ENCODE measurements at regions not wholly inside any gene's neighbourhood (a gene's known extent, or its start where the extent isn't known, plus 50 kb on each side); places are given as distances from the start of the nearest gene placed in this dataset.

- TF ChIP-seq ZBTB7A (tag by site-specific recombination; IDR thresholded peaks at IDR 0.05; ENCODE audit: low read depth) (no peak), ZNF274 (IDR thresholded peaks at IDR 0.05; ENCODE audit: low read length) (no peak), ZNF274 (tag by site-specific recombination; IDR thresholded peaks at IDR 0.05; ENCODE audit: borderline replicate concordance) (no peak), ZNF311 (tag by site-specific recombination; IDR thresholded peaks at IDR 0.05; ENCODE audit: borderline replicate concordance) (no peak), ZNF423 (tag by site-specific recombination; IDR thresholded peaks at IDR 0.05) (no peak), ZFP69B (tag by site-specific recombination; IDR thresholded peaks at IDR 0.05) (no peak), TRIM28 (IDR thresholded peaks at IDR 0.05; ENCODE audit: borderline replicate concordance, low read length) (no peak)
- TF ChIP-seq, protein P1, sequence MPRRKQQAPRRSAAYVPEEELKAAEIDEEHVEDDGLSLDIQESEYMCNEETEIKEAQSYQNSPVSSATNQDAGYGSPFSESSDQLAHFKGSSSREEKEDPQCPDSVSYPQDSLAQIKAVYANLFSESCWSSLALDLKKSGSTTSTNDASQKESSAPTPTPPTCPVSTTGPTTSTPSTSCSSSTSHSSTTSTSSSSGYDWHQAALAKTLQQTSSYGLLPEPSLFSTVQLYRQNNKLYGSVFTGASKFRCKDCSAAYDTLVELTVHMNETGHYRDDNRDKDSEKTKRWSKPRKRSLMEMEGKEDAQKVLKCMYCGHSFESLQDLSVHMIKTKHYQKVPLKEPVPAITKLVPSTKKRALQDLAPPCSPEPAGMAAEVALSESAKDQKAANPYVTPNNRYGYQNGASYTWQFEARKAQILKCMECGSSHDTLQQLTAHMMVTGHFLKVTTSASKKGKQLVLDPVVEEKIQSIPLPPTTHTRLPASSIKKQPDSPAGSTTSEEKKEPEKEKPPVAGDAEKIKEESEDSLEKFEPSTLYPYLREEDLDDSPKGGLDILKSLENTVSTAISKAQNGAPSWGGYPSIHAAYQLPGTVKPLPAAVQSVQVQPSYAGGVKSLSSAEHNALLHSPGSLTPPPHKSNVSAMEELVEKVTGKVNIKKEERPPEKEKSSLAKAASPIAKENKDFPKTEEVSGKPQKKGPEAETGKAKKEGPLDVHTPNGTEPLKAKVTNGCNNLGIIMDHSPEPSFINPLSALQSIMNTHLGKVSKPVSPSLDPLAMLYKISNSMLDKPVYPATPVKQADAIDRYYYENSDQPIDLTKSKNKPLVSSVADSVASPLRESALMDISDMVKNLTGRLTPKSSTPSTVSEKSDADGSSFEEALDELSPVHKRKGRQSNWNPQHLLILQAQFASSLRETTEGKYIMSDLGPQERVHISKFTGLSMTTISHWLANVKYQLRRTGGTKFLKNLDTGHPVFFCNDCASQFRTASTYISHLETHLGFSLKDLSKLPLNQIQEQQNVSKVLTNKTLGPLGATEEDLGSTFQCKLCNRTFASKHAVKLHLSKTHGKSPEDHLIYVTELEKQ (tag by site-specific recombination; IDR thresholded peaks at IDR 0.05; ENCODE audit: borderline replicate concordance): no peak
- TF ChIP-seq, protein P2, sequence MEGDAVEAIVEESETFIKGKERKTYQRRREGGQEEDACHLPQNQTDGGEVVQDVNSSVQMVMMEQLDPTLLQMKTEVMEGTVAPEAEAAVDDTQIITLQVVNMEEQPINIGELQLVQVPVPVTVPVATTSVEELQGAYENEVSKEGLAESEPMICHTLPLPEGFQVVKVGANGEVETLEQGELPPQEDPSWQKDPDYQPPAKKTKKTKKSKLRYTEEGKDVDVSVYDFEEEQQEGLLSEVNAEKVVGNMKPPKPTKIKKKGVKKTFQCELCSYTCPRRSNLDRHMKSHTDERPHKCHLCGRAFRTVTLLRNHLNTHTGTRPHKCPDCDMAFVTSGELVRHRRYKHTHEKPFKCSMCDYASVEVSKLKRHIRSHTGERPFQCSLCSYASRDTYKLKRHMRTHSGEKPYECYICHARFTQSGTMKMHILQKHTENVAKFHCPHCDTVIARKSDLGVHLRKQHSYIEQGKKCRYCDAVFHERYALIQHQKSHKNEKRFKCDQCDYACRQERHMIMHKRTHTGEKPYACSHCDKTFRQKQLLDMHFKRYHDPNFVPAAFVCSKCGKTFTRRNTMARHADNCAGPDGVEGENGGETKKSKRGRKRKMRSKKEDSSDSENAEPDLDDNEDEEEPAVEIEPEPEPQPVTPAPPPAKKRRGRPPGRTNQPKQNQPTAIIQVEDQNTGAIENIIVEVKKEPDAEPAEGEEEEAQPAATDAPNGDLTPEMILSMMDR (tag by site-specific recombination; IDR thresholded peaks at IDR 0.05): no peak
- TF ChIP-seq, protein P3, sequence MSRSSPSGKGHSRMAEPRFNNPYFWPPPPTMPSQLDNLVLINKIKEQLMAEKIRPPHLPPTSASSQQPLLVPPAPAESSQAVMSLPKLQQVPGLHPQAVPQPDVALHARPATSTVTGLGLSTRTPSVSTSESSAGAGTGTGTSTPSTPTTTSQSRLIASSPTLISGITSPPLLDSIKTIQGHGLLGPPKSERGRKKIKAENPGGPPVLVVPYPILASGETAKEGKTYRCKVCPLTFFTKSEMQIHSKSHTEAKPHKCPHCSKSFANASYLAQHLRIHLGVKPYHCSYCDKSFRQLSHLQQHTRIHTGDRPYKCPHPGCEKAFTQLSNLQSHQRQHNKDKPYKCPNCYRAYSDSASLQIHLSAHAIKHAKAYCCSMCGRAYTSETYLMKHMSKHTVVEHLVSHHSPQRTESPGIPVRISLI (tag by site-specific recombination; IDR thresholded peaks at IDR 0.05): no peak
These were observed 399.6 kb upstream of the RPS6KA3 start for GRCh38 chrX:20666331-20666730.
